MV-4-11 (cell line): ENCODE measurements at regions not wholly inside any gene's neighbourhood (a gene's known extent, or its start where the extent isn't known, plus 50 kb on each side); places are given as distances from the start of the nearest gene placed in this dataset.

ENCODE experiments used
- DNase-seq: peaks from one replicate; lab custom pipeline; 2025; lab: John Stamatoyannopoulos, UW

DNA sequence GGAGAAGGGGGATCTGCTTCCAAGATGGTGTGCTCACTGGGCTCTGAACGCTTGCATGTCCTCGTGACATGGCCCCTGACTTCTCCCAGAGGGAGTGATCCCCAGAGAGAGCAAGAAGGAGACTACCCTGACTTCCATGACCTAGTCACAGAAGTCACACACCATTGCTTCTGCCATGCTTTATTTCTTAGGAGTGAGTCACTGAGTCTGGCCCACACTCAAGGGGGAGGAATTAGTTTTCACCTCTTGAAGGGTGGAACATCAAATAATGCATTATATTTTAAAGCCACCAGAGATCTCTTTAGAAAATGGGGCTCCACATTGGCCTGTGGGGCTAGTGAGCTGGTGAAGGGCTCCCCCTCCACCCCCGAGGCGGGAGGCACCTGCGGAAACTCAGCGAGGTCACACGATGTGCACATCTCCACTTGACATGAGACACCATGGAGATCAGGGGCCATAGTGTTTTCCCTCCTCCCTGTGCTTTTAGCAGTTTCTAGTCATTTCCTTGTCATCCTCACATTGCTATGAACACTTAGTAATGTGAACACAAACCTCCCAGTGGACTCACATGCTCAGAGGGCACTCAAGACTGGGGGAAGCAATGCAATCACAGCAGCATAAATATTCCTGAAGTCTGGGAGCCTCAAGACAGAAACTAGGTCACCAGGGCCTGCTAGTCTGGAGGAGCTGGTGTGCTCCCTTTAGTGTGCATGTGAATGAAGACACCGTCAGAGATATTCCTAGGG lies 87.4 kb upstream of the FZD10 start:
- DNase-seq, result no peak

DNA sequence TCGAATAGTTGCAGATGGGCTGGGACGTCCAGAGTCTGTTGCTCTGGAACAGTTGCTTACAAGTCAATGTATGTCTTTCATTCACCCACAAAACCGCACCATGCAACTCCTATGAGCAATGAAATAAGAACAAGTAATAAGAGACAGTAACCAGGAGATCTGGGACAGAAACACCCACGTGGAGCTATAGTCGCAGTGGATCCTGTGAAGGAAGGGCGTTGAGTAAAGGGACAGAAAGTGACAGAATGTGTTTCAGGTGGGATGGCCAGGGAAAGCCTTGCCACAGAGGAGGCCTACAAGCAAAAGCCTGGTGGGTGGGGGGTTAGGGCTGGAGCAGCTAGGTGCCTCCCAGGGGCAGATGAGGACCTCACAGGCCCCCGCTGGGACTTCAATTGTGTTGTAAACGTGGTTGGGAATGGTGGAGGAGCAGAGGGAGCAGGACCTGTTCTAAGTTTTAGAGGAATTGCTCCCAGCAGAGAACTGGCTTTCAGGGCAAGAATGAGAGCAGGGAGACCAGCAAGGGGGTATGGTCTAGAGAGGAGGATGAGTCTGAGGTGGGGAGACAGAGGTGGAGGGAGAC lies 86.7 kb upstream of the FZD10 start:
- DNase-seq, result no peak

DNA sequence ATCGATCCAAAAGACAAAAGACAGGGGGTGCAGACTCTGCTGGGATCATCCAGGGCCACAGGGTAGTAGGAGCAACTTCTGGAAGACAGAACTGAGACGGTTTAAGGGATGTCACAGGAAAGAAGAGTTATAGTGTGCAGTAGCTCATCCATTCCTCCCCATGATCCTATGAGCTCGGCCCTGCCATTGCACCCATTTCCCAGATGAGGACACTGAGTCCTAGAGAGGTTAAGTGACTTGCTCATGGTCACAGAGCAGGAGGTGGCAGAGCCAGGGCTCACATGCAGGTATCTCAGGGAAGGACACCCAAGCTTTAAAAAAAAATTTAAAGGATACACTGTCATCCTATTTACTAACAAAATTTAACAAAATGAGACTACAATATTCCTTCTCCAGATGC lies 86.1 kb upstream of the FZD10 start:
- DNase-seq, result no peak

DNA sequence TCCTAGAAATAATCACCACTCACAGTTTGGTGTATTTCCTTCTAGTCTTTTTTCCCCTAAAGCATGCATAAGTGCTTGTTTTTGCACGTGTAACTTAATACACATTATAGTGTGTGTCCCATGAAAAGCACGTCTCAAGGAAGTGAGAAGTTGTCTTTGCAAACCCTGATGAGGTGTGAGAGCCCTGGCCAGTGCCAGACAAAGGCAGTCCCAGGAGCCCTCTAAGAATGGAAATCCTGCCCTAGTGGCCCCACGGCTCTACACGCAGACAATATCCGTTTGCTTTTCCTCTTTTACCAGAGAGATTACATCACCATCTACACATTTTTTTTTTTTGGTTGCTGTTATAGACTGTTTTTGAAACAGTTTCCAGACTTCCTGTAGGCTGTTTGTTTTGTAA lies 85.5 kb upstream of the FZD10 start:
- DNase-seq, result no peak

DNA sequence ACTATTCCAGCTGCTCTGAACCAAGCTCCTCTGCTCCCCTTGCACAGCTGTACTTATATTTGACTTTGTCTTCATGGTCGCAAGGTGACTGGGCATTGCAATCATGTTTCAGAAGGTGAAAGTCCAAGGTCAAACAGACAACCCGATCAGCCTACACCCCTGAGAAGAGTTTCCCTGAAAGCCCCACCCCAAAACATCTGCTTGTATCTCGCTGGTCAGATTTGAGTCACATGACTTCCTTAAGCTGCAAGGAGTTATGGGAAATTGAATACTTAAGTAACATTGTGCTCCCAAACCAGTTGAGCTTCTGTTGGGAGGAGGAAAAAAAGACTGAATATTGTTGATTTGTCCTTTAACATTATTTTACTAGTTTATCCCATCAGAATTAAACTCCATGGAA lies 83.4 kb upstream of the FZD10 start:
- no peak for DNase-seq

DNA sequence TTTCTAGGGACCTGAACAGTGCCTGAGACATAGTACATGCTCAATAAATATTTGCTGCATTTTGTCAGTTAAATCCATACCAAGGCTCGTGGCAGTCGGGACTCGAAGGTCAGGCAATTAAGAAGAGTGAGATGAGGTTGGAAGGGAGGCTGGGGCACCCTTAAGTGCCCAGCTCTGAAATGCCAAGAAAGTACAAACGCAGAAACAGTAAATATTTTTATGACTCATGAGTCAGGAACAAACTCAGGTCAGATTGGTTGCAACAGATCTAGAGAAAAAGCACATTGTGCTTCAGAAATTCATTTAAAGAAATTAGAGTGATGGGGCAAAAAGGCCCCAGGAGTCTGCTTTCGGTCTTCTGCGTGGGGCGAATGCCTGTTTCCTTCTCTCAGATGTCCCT lies 83.0 kb upstream of the FZD10 start:
- no peak for DNase-seq

DNA sequence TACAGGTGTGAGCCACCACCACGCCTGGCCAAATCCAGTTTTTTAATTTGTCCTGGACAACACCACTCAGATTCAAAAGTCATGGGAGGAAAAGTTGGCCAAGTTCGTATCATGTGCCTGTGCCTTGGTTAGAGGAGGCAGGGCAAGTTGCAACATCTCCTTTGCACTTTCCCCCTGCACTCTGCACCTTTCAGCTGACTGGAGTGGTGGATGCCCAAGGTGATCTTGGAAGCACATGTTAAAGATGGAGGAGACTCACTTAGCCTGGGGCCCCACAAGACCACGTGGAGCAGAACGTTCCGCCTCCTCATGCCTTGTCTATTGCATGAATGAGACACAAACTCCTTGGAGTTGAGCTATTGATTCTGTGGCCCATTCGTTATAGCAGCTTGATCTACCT lies 82.1 kb upstream of the FZD10 start:
- no peak for DNase-seq

DNA sequence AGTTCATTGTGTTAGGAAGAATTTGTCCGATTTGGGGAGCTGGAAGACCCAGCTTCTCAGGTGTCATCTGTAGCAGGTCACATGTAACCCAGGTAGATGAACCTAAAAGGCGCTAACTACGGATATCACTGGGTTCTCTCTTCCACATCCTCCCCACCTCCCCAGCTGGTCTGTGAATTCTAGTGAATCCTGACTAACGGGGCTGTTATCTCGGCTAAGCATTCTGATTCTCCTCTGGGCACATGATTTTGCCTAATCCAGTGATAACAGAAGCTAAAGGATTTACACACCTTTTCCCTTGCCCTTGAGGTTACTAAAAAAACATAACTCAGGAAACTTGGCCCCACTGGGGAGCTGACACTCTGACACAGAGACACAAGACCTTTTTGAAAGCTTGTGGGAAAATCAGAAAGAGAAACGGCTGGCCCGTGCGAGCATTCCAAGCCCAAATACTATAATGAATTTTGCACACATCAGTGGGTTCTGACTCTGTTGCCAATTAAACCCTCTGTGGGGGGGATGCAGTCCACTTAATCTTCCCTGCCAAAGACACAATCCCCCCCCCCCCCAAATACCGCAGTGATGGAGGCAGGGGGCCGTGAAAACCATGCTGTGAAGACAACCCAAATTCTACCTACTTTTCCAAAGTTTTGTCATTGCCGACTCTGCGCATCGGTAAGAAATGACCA lies 81.0 kb upstream of the FZD10 start:
- no peak for DNase-seq

DNA sequence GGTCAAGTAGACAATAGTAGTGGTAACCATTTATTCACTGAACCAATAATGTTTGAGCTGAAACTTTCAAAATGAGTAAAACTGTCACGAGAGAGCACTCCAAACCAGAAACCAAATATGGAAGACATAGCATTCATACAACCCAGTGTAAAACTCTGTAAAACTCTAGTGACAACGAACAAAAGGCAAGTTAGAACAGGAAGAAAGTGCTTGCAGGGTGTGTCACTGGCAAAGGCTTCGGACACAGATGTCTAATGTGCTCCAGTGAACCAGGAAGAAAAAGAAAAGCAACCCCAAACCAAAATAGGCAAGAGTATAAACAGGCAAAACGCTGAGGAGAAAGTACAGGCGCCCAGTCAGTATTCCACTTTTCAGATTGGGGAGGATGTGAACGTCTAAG lies 79.3 kb upstream of the FZD10 start:
- no peak for DNase-seq

DNA sequence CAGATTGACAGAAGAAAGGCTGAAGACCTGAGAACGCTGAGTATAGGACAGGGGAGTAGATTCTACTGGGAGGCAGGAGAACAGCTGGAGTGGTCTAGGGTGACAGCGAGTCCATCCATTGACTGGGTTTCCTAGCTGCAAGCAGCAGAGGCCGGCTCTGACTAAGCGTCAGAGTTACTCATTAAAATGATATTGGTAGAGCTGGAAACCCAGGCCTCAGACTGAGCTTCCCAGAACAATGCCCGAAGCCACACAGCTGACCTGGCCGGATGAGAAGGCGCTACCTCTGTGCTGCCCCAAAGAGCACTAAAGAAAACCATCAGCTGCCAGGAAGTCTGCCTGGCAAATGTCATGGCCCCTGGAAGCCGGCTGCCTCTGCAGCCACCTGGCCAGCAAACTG lies 78.5 kb upstream of the FZD10 start:
- no peak for DNase-seq

DNA sequence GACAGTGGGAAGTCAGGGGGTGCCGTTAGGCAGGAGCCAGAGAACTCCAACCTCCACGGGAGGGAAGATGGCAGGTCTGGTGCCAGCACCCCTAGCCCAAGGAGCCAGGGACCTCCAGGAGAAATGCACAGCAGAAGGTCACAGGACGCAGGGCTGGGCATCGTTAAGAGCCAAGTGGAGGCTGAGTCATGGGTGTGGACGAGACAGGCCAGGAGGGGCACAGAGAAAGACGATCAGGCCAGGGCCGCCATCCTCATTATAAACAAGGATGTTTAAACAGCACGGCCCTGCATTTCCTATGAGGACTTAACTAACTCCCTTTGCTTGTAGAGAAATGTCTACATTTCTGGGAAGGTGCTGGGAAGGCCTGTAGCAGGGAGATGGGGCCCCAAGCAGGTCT lies 77.9 kb upstream of the FZD10 start:
- no peak for DNase-seq

DNA sequence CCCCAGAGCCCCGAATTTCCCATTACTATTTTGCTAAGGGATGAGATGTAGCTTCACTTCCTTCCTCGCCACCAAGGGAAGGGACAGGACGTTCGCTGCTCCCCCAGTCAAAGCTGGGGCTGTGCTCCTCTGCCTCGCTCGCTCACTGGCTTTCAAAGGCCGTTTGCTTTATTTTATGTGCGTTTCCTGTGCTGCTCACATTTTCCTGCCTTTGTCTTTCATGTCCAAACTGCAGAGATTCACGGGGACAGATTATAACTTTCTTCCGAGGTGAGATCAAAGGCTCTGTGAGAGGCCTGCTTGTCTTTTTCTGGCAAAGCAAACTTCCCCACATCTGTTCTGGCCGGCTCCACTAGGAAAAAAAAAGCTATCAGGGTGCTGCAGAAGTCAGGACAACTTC lies 76.0 kb upstream of the FZD10 start:
- DNase-seq, result no peak

DNA sequence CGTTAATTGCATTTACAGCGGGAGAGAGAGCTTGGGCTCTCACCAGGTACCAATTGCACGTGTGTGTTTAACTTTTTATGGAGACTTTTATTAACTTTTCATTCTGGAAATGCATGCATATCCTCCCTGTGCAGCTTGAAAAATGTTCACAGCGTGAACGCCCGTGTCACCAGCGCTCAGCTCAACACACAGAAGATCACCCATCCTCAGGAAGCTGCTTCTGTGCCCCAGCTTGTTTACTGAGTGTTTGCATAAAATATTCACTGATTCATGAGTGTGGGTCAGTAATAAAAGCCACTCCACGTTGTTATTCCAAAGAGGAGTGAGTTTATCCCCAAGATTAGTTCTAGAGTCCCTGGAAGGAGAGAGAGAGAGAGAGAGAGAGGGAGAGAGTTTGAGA lies 75.5 kb upstream of the FZD10 start:
- DNase-seq, result no peak

DNA sequence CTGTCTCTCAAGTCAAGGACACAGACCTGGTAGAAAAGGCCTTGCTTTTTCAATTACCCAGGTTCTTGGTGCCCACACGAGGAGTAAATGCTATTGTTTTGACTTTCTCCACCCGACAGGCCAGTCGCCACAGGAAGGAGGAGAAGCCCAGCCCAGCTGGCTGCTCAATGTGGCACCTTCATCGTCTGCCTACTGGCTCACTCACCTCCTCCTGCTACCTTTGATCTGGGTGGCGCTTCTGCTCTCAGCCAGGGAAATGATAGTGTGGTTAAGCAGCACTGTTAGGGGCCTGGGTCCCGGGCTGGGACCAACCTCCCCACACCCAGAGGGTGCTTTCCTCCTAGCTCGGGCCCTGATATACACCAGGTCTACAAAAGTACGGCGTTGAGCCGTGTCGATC lies 75.0 kb upstream of the FZD10 start:
- DNase-seq, result no peak

DNA sequence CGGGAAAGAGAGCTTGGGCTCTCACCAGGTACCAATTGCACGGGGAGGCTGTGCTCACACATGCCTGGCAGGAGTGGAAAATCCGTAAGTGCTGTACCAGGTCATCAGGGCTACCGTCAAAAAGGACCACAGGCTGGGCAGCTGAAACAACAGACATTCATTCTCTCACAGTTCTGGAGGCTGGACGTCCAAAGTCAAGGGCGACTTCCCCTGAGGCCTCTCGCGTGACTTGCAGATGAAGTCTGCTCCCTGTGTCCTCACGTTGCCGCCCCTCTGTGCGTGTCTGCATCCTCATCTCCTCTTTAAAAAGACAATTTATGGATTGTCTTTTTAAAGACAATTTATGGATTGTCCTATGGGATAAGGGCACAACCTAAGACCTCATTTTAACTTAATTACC lies 73.8 kb upstream of the FZD10 start:
- DNase-seq, result no peak

DNA sequence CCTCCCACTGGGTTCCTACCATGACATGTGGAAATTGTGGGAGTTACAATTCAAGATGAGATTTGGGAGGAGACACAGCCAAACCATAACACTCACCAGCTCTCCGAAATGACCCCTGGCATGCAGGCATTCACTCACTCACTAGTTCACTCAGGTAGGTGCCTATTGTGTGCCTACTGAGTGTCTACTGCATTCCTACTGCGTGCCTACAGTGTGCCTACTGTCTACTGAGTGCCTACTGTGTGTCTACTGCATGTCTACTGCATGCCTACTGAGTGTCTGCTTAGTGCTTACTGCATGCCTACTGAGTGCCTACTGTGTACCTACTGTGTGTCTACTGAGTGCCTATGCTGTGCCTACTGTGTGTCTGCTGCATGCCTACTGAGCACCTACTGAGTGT lies 71.7 kb upstream of the FZD10 start:
- no peak for DNase-seq

DNA sequence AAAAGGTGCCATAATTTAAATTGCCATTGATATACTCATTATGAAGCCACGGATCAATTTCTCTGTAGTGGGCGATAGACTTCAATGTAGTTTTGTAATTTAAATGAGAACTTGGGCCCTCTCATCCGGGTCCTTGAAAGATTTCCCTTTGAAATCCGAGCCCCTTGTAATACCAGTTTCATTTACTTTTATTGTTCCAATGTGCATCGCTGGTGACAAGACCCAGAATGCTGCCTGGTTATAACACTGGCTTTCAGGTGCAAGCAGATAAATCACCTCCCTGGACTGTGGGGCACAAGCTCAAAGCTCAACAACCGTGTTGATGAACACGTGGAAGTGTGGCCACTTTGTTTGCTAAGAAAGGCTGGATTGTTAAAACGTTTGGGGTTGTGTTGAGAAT lies 68.9 kb upstream of the FZD10 start:
- DNase-seq, result no peak

DNA sequence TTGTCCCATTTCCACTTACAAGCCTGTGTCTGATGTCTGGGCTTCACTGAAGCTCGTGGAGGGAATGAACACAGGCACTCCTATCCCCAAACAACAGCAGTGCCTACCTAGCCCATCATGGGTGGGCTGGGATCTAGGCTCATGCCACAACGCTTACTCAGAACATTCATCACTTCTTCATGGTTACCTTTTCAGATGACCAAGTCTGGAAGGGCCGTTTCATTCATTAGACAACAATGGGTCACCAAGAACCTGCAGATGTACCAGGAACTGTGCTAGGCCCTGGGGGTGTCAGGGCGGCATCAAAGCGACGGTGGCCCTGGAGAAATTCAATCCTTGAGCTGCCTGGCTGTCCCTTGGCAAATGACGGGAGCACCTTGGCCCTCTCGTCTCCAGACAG lies 64.9 kb upstream of the FZD10 start:
- DNase-seq, result no peak

DNA sequence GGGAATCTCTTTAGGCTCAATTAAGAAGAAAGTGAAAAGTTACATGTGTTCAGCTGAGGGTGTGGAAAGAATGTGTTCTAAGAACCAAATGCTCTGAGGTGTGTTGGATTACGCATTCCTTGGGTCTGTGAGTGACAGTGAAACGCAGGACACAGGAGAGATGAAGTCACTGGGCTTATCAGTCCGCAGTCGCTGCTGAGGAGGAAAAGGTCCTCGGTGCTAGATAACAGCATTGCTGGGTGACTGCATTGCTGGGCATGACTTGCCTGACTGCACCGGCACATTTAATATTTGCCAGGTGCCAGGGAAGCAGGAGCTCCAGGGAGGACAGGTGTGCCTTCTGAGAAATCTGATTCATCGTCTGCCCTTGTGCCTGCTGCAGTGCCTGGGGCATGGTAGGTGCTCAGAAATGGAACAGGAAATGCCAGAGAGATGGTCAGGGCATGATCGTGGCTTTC lies 64.4 kb upstream of the FZD10 start:
- no peak for DNase-seq

DNA sequence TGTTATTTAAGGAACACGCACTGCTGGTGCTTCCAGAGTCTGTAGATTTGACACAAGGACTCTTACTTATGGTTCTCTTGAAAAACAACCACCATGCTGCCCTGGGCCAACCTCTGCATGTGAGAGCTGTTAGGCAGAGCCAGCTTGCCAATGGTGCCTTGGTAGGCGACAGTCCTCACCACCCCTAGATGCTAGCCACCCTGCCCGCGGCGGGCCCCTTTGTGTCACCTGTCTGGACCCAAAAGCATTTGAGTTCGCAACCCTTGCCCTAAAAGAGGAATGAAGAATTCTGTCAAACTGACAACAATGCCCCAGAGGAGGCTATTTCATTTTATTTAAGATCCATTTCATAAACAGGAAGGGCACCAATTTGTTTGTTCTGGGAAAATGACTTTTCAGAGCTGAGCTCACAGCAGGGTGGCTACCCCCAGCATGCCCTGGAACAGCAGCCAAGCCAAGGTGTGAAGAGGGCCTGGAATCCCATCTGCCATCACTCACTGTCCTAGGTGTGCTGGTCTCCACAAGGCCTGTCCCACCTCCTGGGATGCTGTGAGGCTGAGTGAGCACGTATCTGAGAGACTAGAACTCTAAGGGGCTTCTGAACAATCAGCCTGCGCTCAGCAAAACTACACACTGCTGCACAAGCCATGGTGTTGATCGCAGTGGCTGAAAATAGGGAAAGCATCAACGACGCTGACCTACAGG lies 63.8 kb upstream of the FZD10 start:
- no peak for DNase-seq

DNA sequence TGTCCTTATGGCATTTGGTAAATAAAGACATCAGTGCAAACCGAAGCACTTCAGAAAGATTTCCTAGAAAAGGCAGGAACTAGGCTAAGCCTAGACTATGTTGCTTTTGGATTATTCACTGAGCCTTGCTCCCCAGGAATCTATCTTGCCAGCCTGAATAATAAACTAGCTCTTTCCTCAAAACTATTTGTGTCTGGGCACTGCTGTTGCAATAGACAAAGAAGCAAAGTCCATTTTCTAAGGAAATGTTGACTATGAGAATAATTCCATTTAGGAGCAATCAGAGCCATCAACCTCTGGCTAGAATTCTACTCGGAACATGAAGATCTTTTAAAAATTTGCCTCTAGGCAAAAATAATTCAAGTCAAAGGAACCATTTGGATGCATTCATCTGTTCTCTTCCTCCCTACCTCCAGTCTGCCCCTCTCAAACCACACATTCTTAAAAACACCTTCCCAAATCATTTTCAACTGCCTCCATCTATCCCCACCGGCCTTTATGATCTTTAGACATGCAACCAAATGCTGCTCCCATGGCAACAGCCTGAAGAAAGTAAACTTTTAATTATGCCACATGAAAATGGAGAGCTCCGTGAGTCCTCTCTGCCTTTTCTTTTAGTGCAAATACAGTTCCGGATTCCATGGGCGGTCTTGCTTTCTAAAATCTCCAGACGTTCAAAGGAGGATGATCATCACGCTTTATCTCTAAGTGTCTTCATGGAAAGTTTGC lies 61.5 kb upstream of the FZD10 start:
- DNase-seq, result no peak

DNA sequence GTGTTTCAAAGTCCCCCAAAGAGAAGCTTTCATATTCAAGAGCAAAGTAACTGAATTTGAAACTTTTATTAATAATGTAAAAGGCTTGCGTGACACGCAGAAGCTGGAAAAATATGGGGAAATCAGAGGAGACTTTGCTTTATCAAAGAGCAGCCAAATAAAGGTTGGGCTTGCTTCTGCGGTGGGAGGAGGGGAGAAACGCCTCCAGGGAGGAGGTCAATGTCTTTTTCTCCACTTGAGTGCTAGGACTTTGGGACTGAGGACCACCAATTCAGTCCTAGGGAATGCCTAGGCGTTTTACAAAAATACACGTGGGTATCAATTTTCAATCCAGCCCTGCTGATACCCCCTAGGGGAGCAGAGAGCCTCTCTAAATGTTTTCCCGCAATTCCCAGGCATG lies 60.9 kb upstream of the FZD10 start:
- no peak for DNase-seq
